GM23248 (cell line): ENCODE measurements at regions not wholly inside any gene's neighbourhood (a gene's known extent, or its start where the extent isn't known, plus 50 kb on each side); places are given as distances from the start of the nearest gene placed in this dataset.

ENCODE experiments used
- EZH2 ChIP-seq: fragments of 200-600 bp; sonication (generic); IDR thresholded peaks from 2 replicates; pipeline ENCODE4 v1.6.1; 2018; ENCODE audit warnings: antibody characterized with exemption, mild to moderate bottlenecking; ENCODE audit not compliant: insufficient read depth, poor library complexity, severe bottlenecking
- EZH2phosphoT487 ChIP-seq: fragments of 200-600 bp; sonication (generic); IDR thresholded peaks from 2 replicates; pipeline ENCODE4 v1.6.1; 2018; ENCODE audit warnings: antibody characterized with exemption, moderate library complexity, mild to moderate bottlenecking, low read depth; ENCODE audit not compliant: insufficient read depth

GRCh38 chr3:193829781-193830180 lies 236.8 kb downstream of the OPA1 start:
- TF ChIP-seq EZH2, result no peak
- no peak for TF ChIP-seq EZH2phosphoT487
